ENCODE measurements at regions not wholly inside any gene's neighbourhood (a gene's known extent, or its start where the extent isn't known, plus 50 kb on each side); places are given as distances from the start of the nearest gene placed in this dataset.

- peak; percentile 56 for TF ChIP-seq CTCF (conservative IDR thresholded peaks at IDR 0.05; ENCODE audit: low read depth, low read length)
- no peak for TF ChIP-seq ELK1 (IDR thresholded peaks at IDR 0.05; ENCODE audit: borderline replicate concordance, low read depth, low read length)
- TF ChIP-seq POLR2A (IDR thresholded peaks at IDR 0.05; ENCODE audit: low read depth, low read length), result no peak
- 0 out of 2 replicates have a peak, but pooled peaks have one; percentile 12 for TF ChIP-seq RAD21 (IDR thresholded peaks at IDR 0.05; ENCODE audit: low read length)
- TF ChIP-seq SMC3 (IDR thresholded peaks at IDR 0.05; ENCODE audit: low read depth, low read length), result no peak
- TF ChIP-seq CEBPB (IDR thresholded peaks at IDR 0.05; ENCODE audit: low read depth, low read length), result no peak
- TF ChIP-seq MAFK (IDR thresholded peaks at IDR 0.05; ENCODE audit: low read depth, low read length), result no peak
- no peak for TF ChIP-seq USF2 (IDR thresholded peaks at IDR 0.05; ENCODE audit: low read depth, low read length)
- no peak for TF ChIP-seq NFE2L2 (IDR thresholded peaks at IDR 0.05; ENCODE audit: low read depth, low read length)
- no peak for TF ChIP-seq RFX5 (IDR thresholded peaks at IDR 0.05; ENCODE audit: low read depth, low read length)
Observed at GRCh38 chr10:81019029-81019890, 481.6 kb downstream of the SH2D4B start.

Data from IMR-90 (cell line).